LNCaP clone FGC (cell line): ENCODE measurements at regions not wholly inside any gene's neighbourhood (a gene's known extent, or its start where the extent isn't known, plus 50 kb on each side); places are given as distances from the start of the nearest gene placed in this dataset.

Experiments
- DNase-seq: peaks from one replicate; pipeline ENCODE4 v3.0.0-alpha.2; 2011; ENCODE audit warnings: low read depth
- H3K4me3 ChIP-seq: 2 replicates; pipeline ENCODE4 v1.5.1; 2011; ENCODE audit warnings: mild to moderate bottlenecking, low read depth, low read length, control low read depth
- TF ChIP-seq, protein P1 (sequence below): IDR thresholded peaks from 2 replicates; pipeline ENCODE4 v1.5.1; 2012; ENCODE audit warnings: mild to moderate bottlenecking; ENCODE audit not compliant: control insufficient read depth, insufficient read depth; ENCODE audit errors: extremely low read depth

DNA sequence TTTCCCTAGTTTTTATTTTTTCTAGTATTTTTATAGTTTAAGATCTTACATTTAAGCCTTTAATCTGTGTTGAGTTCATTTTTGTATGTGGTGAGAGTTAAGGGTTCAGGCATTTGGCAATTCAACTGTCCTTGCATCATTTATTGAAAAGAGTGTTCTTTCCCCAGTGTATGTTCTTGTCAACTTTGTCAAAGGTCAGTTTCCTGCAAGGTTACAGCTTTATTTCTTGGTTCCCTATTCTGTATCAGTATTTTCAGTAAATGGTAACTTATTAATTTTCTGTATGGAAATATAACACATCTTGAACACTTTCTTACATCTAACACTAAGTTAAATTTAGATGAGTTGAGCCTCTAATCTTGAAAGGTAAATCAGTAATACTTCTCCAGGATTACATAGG lies 1770.1 kb downstream of the OTOL1 start:
- no peak for DNase-seq
- TF ChIP-seq, protein P1, sequence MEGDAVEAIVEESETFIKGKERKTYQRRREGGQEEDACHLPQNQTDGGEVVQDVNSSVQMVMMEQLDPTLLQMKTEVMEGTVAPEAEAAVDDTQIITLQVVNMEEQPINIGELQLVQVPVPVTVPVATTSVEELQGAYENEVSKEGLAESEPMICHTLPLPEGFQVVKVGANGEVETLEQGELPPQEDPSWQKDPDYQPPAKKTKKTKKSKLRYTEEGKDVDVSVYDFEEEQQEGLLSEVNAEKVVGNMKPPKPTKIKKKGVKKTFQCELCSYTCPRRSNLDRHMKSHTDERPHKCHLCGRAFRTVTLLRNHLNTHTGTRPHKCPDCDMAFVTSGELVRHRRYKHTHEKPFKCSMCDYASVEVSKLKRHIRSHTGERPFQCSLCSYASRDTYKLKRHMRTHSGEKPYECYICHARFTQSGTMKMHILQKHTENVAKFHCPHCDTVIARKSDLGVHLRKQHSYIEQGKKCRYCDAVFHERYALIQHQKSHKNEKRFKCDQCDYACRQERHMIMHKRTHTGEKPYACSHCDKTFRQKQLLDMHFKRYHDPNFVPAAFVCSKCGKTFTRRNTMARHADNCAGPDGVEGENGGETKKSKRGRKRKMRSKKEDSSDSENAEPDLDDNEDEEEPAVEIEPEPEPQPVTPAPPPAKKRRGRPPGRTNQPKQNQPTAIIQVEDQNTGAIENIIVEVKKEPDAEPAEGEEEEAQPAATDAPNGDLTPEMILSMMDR: no peak
- H3K4me3 ChIP-seq: no peak overlapping the region

DNA sequence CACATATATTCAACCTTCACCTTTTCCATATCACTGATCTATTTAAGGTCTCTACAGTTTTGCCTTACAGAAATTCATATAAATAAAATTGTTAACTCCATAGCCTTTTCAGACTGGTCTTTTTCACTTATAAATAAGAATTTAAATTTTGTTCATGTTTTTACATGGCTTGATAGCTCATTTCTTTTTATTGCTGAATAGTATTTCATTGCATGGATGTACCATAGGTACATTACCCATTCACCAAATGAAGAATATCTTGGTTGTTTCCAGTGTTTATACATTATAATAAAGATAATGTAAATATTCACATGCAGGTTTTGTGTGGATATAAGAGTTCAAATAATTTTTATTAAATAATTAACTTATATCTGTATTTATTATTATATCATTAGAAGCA lies 1765.0 kb downstream of the OTOL1 start:
- TF ChIP-seq, protein P1: no peak
- no peak overlapping the region for H3K4me3 ChIP-seq
- no peak for DNase-seq

DNA sequence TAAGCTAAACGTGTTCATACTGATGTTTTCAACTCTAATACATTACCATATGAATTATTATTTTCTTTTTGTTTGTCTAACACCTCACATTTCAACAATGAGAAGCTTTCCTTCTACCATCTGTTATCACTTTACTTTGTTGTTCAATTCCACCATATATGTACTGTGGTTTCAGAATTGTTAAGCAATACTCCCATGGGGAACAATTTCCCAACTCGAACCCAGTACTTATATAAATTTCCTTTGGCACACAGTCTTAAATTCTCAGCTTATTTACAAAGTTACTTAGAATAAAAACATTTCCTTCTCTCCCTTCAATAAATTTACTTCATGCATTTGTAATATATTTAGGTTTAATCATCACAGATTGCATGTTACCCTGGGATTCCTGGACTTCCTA lies 1764.4 kb downstream of the OTOL1 start:
- no peak for DNase-seq
- H3K4me3 ChIP-seq: no peak overlapping the region
- TF ChIP-seq, protein P1: no peak

GRCh38 chr3:163218336-163218735 lies 1721.7 kb downstream of the OTOL1 start:
- no peak overlapping the region for H3K4me3 ChIP-seq
- TF ChIP-seq, protein P1: no peak
- DNase-seq: no peak

- no peak for DNase-seq
- TF ChIP-seq, protein P1: no peak
- H3K4me3 ChIP-seq: no peak overlapping the region
Observed at GRCh38 chr3:163213838-163214237, 1717.2 kb downstream of the OTOL1 start.

DNA sequence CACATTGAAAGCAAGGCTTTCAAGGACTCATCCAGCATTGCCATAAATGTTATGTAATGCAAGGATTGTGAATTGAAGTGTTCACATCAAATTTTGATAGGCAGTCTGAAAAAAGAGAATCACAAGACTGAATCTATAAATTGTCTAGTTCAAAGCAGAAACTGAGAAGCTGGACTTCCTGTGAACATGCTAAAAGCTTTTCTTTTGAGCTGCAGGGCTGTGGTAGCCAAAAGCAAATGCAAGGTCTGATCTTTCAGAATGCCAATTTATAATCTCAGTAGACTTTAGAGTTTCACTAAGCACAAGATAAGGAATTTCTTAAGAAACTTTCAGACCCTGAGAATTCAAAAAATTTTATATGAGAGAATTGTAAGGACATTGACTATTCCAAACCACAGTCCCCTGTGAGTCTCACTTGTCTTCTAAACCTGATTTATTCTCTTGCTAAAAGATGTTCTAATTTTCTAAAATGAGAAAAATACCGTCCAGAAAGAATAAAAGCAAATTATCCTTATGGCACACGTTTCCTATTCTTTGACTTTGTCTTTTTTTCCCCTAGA lies 1700.3 kb downstream of the OTOL1 start:
- no peak for DNase-seq
- TF ChIP-seq, protein P1: no peak
- no peak overlapping the region for H3K4me3 ChIP-seq

DNA sequence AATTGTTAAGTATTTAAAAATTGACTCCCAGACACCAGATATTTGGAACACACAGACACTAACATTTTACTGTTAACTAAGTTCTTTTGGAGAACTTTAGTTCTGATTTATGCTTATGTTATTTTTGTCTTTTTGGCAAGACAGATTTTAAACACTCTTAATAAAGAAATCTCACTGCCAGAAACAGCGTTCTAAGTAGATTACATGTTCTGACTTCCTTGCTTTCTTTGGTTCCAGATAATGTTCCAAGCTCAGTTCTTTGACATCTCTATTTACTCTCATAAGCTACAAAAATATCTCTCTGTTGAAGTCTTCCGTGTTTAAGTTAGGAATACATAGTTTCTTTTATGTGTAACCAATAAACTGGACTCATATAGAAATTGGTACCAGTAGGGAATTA lies 1699.6 kb downstream of the OTOL1 start:
- DNase-seq: no peak
- TF ChIP-seq, protein P1: no peak
- H3K4me3 ChIP-seq: no peak overlapping the region
